ENCODE measurements at regions not wholly inside any gene's neighbourhood (a gene's known extent, or its start where the extent isn't known, plus 50 kb on each side); places are given as distances from the start of the nearest gene placed in this dataset.

- TF ChIP-seq CTCF (conservative IDR thresholded peaks at IDR 0.05; ENCODE audit: low read length), result no peak
- no peak for TF ChIP-seq EZH2phosphoT487 (IDR thresholded peaks at IDR 0.05; ENCODE audit: borderline replicate concordance, low read depth, low read length)
Observed at GRCh38 chr18:60599995-60600394, 227.4 kb upstream of the MC4R start.

Data from OCI-LY7 (cell line).